Colonic mucosa (tissue), 4 donors: ENCODE measurements at regions not wholly inside any gene's neighbourhood (a gene's known extent, or its start where the extent isn't known, plus 50 kb on each side); places are given as distances from the start of the nearest gene placed in this dataset.
A peak's percentile ranks its signal among the peaks of the same experiment; 100 is the strongest.

Experiments used
- DNase-seq: peaks from one replicate; pipeline ENCODE4 v3.0.0-alpha.2; 2020
- H3K27ac ChIP-seq: fragments of 200-600 bp; one replicate; pipeline ENCODE4 v1.8.0; 2021
- H3K27me3 ChIP-seq: fragments of 200-600 bp; one replicate; pipeline ENCODE4 v1.8.0; 2021
- H3K36me3 ChIP-seq: fragments of 200-600 bp; one replicate; pipeline ENCODE4 v1.8.0; 2021
- H3K4me1 ChIP-seq: fragments of 200-600 bp; one replicate; pipeline ENCODE4 v1.8.0; 2021; ENCODE audit warnings: mild to moderate bottlenecking
- H3K4me3 ChIP-seq: fragments of 200-600 bp; one replicate; pipeline ENCODE4 v1.8.0; 2021
- H3K9ac ChIP-seq, 2 donors: one replicate each; pipeline ENCODE4 v1.7.0; 2013; ENCODE audit warnings: control low read depth in 2 of 2, low read depth in 2 of 2, low read length in 2 of 2
- H3K9me3 ChIP-seq: fragments of 200-600 bp; one replicate; pipeline ENCODE4 v1.8.0; 2021
- intact Hi-C: fragments of 100-400 bp; cut with DNase I; formaldehyde crosslinking; loops from one replicate; pipeline ENCODE4 v1.14.1; 2022
- TF ChIP-seq, protein P1 (sequence below): fragments of 200-600 bp; IDR thresholded peaks from one replicate; pipeline ENCODE4 v1.8.0; 2022; ENCODE audit warnings: antibody characterized with exemption, mild to moderate bottlenecking
- donor health status: healthy.
- donor health status: DM: no; HTN: no; CAD: no.
- donor health status: DM: no; HTN: no; CAD: no.

DNA sequence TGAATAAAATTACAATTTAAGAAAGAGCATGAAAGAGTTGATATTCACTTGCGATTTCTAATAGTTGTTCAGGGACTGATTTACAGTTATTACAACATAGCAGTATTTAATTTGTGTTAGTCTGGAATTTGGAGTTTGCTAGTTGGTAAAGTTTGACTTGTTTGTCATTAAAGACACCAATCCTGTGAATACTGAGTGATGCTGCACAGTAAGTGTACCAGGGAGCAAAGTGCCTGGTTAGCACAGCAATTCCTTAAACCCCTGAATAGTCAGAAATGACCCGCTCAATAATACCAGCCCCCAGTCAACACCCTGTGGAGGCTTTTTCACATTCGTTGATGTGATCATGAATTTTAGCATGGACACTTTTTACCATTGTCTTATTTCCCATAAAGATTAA lies 122.2 kb upstream of the GC start:
- Histone ChIP-seq H3K9me3 (no peaks in the 10 kb centered on the region), H3K4me1 (no peaks in the 10 kb centered on the region), H3K27ac (no peak overlapping the region), H3K4me3 (no peak overlapping the region), H3K27me3 (no peaks in the 10 kb centered on the region), H3K36me3 (no peaks in the 10 kb centered on the region), H3K9ac (no peak overlapping the region)
- DNase-seq: no peak
- TF ChIP-seq, protein P1, sequence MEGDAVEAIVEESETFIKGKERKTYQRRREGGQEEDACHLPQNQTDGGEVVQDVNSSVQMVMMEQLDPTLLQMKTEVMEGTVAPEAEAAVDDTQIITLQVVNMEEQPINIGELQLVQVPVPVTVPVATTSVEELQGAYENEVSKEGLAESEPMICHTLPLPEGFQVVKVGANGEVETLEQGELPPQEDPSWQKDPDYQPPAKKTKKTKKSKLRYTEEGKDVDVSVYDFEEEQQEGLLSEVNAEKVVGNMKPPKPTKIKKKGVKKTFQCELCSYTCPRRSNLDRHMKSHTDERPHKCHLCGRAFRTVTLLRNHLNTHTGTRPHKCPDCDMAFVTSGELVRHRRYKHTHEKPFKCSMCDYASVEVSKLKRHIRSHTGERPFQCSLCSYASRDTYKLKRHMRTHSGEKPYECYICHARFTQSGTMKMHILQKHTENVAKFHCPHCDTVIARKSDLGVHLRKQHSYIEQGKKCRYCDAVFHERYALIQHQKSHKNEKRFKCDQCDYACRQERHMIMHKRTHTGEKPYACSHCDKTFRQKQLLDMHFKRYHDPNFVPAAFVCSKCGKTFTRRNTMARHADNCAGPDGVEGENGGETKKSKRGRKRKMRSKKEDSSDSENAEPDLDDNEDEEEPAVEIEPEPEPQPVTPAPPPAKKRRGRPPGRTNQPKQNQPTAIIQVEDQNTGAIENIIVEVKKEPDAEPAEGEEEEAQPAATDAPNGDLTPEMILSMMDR: no peak
- intact Hi-C loops: no loop called here

DNA sequence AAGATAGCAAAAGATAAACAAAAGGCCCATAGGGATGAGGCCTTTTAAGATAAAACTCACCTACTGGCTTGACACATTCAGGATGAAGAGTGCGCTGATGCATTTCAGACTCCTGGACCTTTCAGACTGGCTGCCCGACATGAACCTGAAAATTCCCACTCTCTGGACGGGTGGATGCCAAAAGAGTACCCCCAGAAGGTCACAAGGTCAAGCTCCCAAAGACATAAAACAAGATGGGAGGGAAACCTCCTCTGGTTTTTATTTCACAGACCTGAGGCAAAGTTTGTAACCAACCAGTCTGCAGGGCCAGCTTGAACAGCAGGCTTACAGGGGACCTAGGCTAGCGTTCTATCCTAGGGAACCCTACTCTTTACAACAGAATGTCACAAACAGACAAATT lies 123.2 kb upstream of the GC start:
- H3K4me1 ChIP-seq: no peaks in the 10 kb centered on the region
- DNase-seq: no peak
- no peaks in the 10 kb centered on the region for H3K9me3 ChIP-seq
- no peak overlapping the region for H3K27ac ChIP-seq
- TF ChIP-seq, protein P1: no peak
- H3K9ac ChIP-seq: no peak overlapping the region
- no peaks in the 10 kb centered on the region for H3K36me3 ChIP-seq
- no peaks in the 10 kb centered on the region for H3K27me3 ChIP-seq
- H3K4me3 ChIP-seq: no peak overlapping the region
- intact Hi-C loops: no loop called here

DNA sequence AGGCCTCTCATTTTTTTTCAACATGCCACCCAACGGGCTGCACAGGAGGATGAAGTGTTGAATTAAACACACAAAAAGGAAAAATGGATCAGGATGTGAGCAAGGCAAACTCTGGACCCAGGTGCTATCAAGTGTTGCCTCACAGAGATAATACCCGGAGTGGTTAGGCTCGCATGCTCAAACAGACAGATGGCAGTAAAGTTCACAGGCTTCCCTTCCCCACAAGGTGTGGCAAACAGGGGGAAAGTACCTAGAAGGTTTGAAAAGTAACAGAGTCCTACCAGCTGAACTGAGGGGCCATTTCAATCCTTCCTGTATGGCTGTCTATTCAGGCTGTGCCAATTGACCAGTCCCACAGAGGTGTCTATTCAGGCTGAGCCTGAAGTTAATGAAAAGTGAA lies 123.9 kb upstream of the GC start:
- Histone ChIP-seq H3K4me1 (no peaks in the 10 kb centered on the region), H3K4me3 (no peak overlapping the region), H3K27ac (no peak overlapping the region), H3K9ac (no peak overlapping the region), H3K36me3 (no peaks in the 10 kb centered on the region), H3K9me3 (no peaks in the 10 kb centered on the region), H3K27me3 (no peaks in the 10 kb centered on the region)
- intact Hi-C loops: no loop called here
- TF ChIP-seq, protein P1: no peak
- DNase-seq: peak; percentile 25

DNA sequence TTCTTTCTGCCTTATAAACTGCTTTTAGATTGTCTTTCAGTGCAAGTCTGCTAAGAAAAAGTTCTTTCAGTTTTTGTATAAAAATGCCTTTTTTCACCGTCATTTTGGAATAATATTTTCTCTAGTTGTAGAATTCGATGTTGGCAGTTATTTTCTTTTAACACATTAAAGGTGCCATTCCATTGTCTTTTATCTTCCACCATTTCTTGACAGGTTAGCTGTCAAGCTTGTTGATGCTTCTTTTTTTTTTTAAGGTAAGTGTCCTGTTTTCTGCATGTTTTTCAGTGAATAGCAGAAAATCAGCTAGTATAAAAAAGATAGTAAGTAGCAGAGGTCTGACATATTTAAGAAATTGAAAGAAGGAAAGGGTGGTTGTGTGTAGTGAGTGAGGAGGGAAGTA lies 118.5 kb upstream of the NPFFR2 start:
- Histone ChIP-seq H3K36me3 (no peaks in the 10 kb centered on the region), H3K4me3 (no peak overlapping the region), H3K9me3 (no peaks in the 10 kb centered on the region), H3K9ac (no peak overlapping the region), H3K27me3 (no peaks in the 10 kb centered on the region), H3K4me1 (no peaks in the 10 kb centered on the region), H3K27ac (no peak overlapping the region)
- no peak for DNase-seq
- intact Hi-C loops: no loop called here
- TF ChIP-seq, protein P1: no peak

DNA sequence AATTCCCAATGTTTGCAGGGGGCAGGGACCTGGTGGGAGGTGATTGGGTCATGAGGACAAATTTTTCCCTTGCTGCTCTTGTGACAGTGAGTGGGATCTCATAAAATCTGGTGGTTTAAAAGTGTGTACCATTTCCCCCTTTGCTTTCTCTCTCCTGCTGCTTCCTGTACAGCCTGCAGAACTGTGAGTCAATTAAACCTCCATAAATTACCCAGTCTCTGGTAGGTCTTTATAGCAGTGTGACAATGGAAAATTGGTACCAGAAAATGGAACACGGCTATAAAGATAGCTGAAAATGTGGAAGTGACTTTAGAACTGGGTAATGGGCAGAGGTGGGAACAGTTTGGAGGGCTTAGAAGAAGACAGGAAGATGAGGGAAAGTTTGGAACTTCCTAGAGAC lies 108.7 kb upstream of the NPFFR2 start:
- H3K27me3 ChIP-seq: no peaks in the 10 kb centered on the region
- H3K9ac ChIP-seq: no peak overlapping the region
- no peak overlapping the region for H3K4me3 ChIP-seq
- no peak overlapping the region for H3K27ac ChIP-seq
- no peaks in the 10 kb centered on the region for H3K9me3 ChIP-seq
- H3K36me3 ChIP-seq: no peaks in the 10 kb centered on the region
- no peaks in the 10 kb centered on the region for H3K4me1 ChIP-seq
- TF ChIP-seq, protein P1: no peak
- intact Hi-C loops: no loop called here
- DNase-seq: no peak

DNA sequence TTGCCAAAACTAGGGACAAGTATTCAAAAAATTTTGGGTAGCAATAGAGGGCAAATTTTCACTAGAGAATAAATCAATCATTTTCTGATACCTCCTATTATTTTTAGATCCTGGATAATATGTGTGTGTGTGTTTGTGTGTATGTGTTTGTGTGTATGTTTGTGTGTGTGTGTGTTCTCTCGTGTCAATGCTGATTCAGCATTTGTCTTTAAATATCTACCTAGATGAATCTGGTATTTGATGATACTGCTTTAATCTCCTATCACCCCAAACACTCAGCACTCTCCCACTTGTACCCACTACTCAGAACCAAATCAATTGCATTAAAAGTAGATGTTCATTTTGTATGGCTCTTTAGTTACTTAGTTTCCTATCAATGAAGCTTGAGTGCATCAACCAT lies 101.3 kb upstream of the NPFFR2 start:
- intact Hi-C loops: loop anchor here (10.0 kb wide), 1 partner anchor 196 kb away; no protein-coding TSS in a partner anchor
- Histone ChIP-seq H3K9ac (no peak overlapping the region), H3K9me3 (no peaks in the 10 kb centered on the region), H3K27ac (no peak overlapping the region), H3K36me3 (no peaks in the 10 kb centered on the region), H3K27me3 (no peaks in the 10 kb centered on the region), H3K4me3 (no peak overlapping the region), H3K4me1 (no peaks in the 10 kb centered on the region)
- no peak for DNase-seq
- TF ChIP-seq, protein P1: no peak
